ENCODE measurements at regions not wholly inside any gene's neighbourhood (a gene's known extent, or its start where the extent isn't known, plus 50 kb on each side); places are given as distances from the start of the nearest gene placed in this dataset.

GRCh38 chr18:40110455-40110854 is 1844.6 kb upstream of the PIK3C3 start:
- intact Hi-C loops (cut with micrococcal nuclease), result no loop called here
- no peak overlapping the region for H3K4me3 Mint-ChIP-seq
- no peaks in the 10 kb centered on the region for H3K36me3 Mint-ChIP-seq (ENCODE audit: low read depth)
- H3K4me1 Mint-ChIP-seq (ENCODE audit: low read depth), result no peaks in the 10 kb centered on the region
- H3K9me3 Mint-ChIP-seq, result peaks cover 9% of the 10 kb centered on the region
- no peaks in the 10 kb centered on the region for H3K27me3 Mint-ChIP-seq
- no peak overlapping the region for H3K27ac Mint-ChIP-seq

GRCh38 chr18:40109252-40110049 is 1845.6 kb upstream of the PIK3C3 start:
- intact Hi-C loops (cut with micrococcal nuclease), result no loop called here
- no peaks in the 10 kb centered on the region for H3K27me3 Mint-ChIP-seq
- peaks cover 9% of the 10 kb centered on the region for H3K9me3 Mint-ChIP-seq

GRCh38 chr18:40108596-40108995 is 1846.4 kb upstream of the PIK3C3 start:
- H3K27me3 Mint-ChIP-seq, result no peaks in the 10 kb centered on the region
- H3K27ac Mint-ChIP-seq, result no peak overlapping the region
- H3K36me3 Mint-ChIP-seq (ENCODE audit: low read depth), result no peaks in the 10 kb centered on the region
- no peak overlapping the region for H3K4me3 Mint-ChIP-seq
- intact Hi-C loops (cut with micrococcal nuclease), result no loop called here
- peaks cover 17% of the 10 kb centered on the region for H3K9me3 Mint-ChIP-seq
- H3K4me1 Mint-ChIP-seq (ENCODE audit: low read depth), result no peaks in the 10 kb centered on the region

More at GRCh38 chr18:40109252-40110049, 1845.6 kb upstream of the PIK3C3 start:
- Mint-ChIP-seq H3K27ac (no peak overlapping the region), H3K36me3 (ENCODE audit: low read depth) (no peaks in the 10 kb centered on the region), H3K4me3 (no peak overlapping the region), H3K4me1 (ENCODE audit: low read depth) (no peaks in the 10 kb centered on the region)

GRCh38 chr18:40102903-40103302 is 1852.1 kb upstream of the PIK3C3 start:
- Mint-ChIP-seq H3K4me3 (no peak overlapping the region), H3K27ac (no peak overlapping the region), H3K9me3 (peaks cover 21% of the 10 kb centered on the region), H3K27me3 (no peaks in the 10 kb centered on the region), H3K4me1 (ENCODE audit: low read depth) (no peaks in the 10 kb centered on the region), H3K36me3 (ENCODE audit: low read depth) (no peaks in the 10 kb centered on the region)
- intact Hi-C loops (cut with micrococcal nuclease), result no loop called here

DNA sequence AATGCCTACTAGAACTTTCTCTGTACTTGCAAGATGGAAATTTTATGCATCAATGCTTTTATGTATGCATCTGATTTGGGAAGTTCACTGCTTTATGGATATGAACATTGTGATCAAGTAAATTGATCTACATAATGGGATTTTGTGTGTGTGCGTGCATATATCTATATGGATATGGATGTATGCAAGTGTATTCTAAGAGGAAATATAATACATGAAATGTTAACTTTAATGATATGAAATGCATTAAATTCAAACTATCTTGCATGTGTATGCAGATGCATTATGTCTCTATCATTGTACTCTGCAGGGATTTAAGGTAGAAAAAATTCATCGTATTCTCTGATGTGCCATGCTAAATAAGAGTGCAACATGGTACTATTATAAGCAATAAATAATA is 1855.4 kb upstream of the PIK3C3 start:
- intact Hi-C loops (cut with micrococcal nuclease), result no loop called here
- Mint-ChIP-seq H3K4me3 (no peak overlapping the region), H3K27me3 (no peaks in the 10 kb centered on the region), H3K27ac (no peak overlapping the region), H3K9me3 (peaks cover 21% of the 10 kb centered on the region), H3K36me3 (ENCODE audit: low read depth) (no peaks in the 10 kb centered on the region), H3K4me1 (ENCODE audit: low read depth) (no peaks in the 10 kb centered on the region)

DNA sequence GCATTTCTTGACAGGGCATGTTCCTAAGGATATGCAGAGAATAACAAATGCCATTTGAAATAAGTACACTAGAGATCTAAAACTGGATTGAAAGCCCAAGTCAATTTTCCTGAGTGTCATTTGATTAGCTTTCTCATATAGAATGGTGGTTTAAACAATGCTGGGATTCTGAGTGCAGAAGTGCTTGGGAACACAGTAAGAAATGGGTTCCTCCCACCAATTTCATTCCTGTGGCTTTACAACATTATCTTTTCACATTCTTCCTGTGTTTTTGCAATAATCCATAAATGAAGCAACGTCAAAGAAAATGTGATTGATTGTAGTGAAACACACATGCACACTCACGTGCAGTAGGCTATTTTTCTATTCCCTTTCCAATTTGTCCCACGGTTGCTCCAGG is 1858.4 kb upstream of the PIK3C3 start:
- intact Hi-C loops (cut with micrococcal nuclease), result no loop called here
- no peaks in the 10 kb centered on the region for H3K36me3 Mint-ChIP-seq (ENCODE audit: low read depth)
- no peak overlapping the region for H3K27ac Mint-ChIP-seq

GRCh38 chr18:40094441-40094840 is 1860.6 kb upstream of the PIK3C3 start:
- Mint-ChIP-seq H3K4me1 (ENCODE audit: low read depth) (no peaks in the 10 kb centered on the region), H3K27me3 (no peaks in the 10 kb centered on the region), H3K4me3 (no peak overlapping the region), H3K36me3 (ENCODE audit: low read depth) (no peaks in the 10 kb centered on the region), H3K27ac (no peak overlapping the region), H3K9me3 (no peaks in the 10 kb centered on the region)
- intact Hi-C loops (cut with micrococcal nuclease), result no loop called here

More for the DNA sequence above, 1858.4 kb upstream of the PIK3C3 start:
- Mint-ChIP-seq H3K4me1 (ENCODE audit: low read depth) (no peaks in the 10 kb centered on the region), H3K27me3 (no peaks in the 10 kb centered on the region), H3K9me3 (peaks cover 7% of the 10 kb centered on the region), H3K4me3 (no peak overlapping the region)

- H3K36me3 Mint-ChIP-seq (ENCODE audit: low read depth), result no peaks in the 10 kb centered on the region
- no peaks in the 10 kb centered on the region for H3K27me3 Mint-ChIP-seq
- H3K27ac Mint-ChIP-seq, result no peak overlapping the region
- intact Hi-C loops (cut with micrococcal nuclease), result no loop called here
- H3K4me3 Mint-ChIP-seq, result no peak overlapping the region
- H3K4me1 Mint-ChIP-seq (ENCODE audit: low read depth), result no peaks in the 10 kb centered on the region
- H3K9me3 Mint-ChIP-seq, result peaks cover 22% of the 10 kb centered on the region
Observed at GRCh38 chr18:40088130-40088529, 1866.9 kb upstream of the PIK3C3 start.

DNA sequence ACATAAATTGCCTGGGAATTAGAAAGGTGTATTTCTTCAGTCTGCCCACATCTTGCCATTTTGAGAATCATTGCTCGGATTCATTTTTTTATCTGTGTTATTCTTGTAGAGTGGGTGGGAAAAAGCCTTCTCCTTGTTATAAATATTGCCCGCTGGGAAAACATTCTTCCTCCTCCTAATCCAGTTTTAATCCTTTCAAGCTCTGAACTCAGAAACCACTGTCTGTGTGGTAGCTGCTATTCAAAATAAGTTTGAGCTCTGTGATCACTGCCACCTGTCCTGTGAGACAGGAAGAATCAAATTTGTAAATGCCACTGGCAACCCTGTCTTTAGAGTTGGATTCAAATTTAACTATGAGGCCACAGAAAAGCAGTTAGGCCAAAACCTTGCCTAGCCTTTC is 1875.2 kb upstream of the PIK3C3 start:
- no peaks in the 10 kb centered on the region for H3K36me3 Mint-ChIP-seq (ENCODE audit: low read depth)
- H3K4me3 Mint-ChIP-seq, result no peak overlapping the region
- no peaks in the 10 kb centered on the region for H3K27me3 Mint-ChIP-seq
- intact Hi-C loops (cut with micrococcal nuclease), result no loop called here
- H3K27ac Mint-ChIP-seq, result no peak overlapping the region
- no peaks in the 10 kb centered on the region for H3K4me1 Mint-ChIP-seq (ENCODE audit: low read depth)
- H3K9me3 Mint-ChIP-seq, result no peaks in the 10 kb centered on the region

- Mint-ChIP-seq H3K36me3 (ENCODE audit: low read depth) (no peaks in the 10 kb centered on the region), H3K27ac (no peak overlapping the region), H3K9me3 (peaks cover 8% of the 10 kb centered on the region), H3K27me3 (no peaks in the 10 kb centered on the region), H3K4me3 (no peak overlapping the region), H3K4me1 (ENCODE audit: low read depth) (no peaks in the 10 kb centered on the region)
- intact Hi-C loops (cut with micrococcal nuclease), result no loop called here
Observed at GRCh38 chr18:40075616-40076015, 1879.4 kb upstream of the PIK3C3 start.

GRCh38 chr18:40072761-40073160 is 1882.3 kb upstream of the PIK3C3 start:
- peaks cover 15% of the 10 kb centered on the region for H3K9me3 Mint-ChIP-seq
- H3K4me1 Mint-ChIP-seq (ENCODE audit: low read depth), result no peaks in the 10 kb centered on the region
- H3K36me3 Mint-ChIP-seq (ENCODE audit: low read depth), result no peaks in the 10 kb centered on the region
- H3K27me3 Mint-ChIP-seq, result no peaks in the 10 kb centered on the region
- no peak overlapping the region for H3K4me3 Mint-ChIP-seq
- intact Hi-C loops (cut with micrococcal nuclease), result no loop called here
- no peak overlapping the region for H3K27ac Mint-ChIP-seq

- Mint-ChIP-seq H3K27ac (no peak overlapping the region), H3K4me3 (no peak overlapping the region)
- intact Hi-C loops (cut with micrococcal nuclease), result no loop called here
Observed at GRCh38 chr18:40066368-40066767, 1888.7 kb upstream of the PIK3C3 start.

GRCh38 chr18:40063488-40063887 is 1891.5 kb upstream of the PIK3C3 start:
- no peaks in the 10 kb centered on the region for H3K4me1 Mint-ChIP-seq (ENCODE audit: low read depth)
- intact Hi-C loops (cut with micrococcal nuclease), result no loop called here

More at GRCh38 chr18:40066368-40066767, 1888.7 kb upstream of the PIK3C3 start:
- Mint-ChIP-seq H3K27me3 (no peaks in the 10 kb centered on the region), H3K9me3 (peaks cover 29% of the 10 kb centered on the region), H3K36me3 (ENCODE audit: low read depth) (no peaks in the 10 kb centered on the region), H3K4me1 (ENCODE audit: low read depth) (no peaks in the 10 kb centered on the region)

DNA sequence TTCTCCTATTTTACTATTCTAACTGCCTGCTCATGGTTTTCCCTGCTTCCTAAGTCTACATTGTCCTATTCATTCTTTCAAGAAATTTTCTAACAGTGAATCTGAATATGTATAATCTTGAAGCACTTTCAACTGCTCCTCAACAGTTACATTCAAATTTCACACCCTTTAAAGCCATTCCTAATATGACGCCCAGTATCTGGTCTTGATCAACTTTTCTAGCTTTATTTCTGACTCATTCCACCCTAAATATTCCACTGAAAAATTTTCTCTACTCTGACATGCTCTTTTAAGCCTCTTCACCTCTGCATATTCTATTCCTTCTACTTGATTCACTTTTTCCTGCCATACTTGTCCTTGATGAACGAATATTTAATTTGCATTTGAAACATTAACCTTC is 1893.9 kb upstream of the PIK3C3 start:
- Mint-ChIP-seq H3K36me3 (ENCODE audit: low read depth) (no peaks in the 10 kb centered on the region), H3K4me3 (no peak overlapping the region), H3K27ac (no peak overlapping the region), H3K9me3 (peaks cover 10% of the 10 kb centered on the region), H3K4me1 (ENCODE audit: low read depth) (no peaks in the 10 kb centered on the region), H3K27me3 (no peaks in the 10 kb centered on the region)
- intact Hi-C loops (cut with micrococcal nuclease), result no loop called here

More at GRCh38 chr18:40063488-40063887, 1891.5 kb upstream of the PIK3C3 start:
- Mint-ChIP-seq H3K27ac (no peak overlapping the region), H3K27me3 (no peaks in the 10 kb centered on the region), H3K9me3 (peaks cover 15% of the 10 kb centered on the region), H3K36me3 (ENCODE audit: low read depth) (no peaks in the 10 kb centered on the region), H3K4me3 (no peak overlapping the region)

DNA sequence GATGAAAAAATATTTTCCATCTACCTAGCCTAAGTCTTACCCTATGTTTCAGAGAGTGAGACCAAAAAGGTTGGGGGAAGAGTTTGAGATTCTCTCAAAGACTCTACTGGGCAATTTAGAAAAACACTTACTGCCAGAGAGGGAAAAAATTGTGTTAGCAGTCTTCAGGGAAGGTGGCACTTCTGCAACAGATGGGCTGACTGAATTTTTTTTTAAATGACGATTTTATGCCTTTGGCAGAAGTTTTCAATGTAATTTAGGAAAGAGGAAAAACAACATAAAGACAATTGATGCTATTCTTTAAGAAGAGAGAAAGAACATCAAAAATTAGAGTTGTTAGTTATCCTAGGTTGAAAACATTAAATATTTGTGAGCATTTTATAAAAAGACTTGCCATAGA is 1894.5 kb upstream of the PIK3C3 start:
- Mint-ChIP-seq H3K27ac (no peak overlapping the region), H3K36me3 (ENCODE audit: low read depth) (no peaks in the 10 kb centered on the region)

More for the DNA sequence above, 1894.5 kb upstream of the PIK3C3 start:
- H3K9me3 Mint-ChIP-seq, result peaks cover 4% of the 10 kb centered on the region
- no peaks in the 10 kb centered on the region for H3K4me1 Mint-ChIP-seq (ENCODE audit: low read depth)
- H3K27me3 Mint-ChIP-seq, result no peaks in the 10 kb centered on the region
- no peak overlapping the region for H3K4me3 Mint-ChIP-seq
- intact Hi-C loops (cut with micrococcal nuclease), result no loop called here

Measured in dendritic cell treated with granulocyte-macrophage colony-stimulating factor and Interleukin-4, amounts not matched to agents 40 ng/mL and 50 ng/mL, for 4 days (primary cell).